D721Med (cell line): ENCODE measurements at regions not wholly inside any gene's neighbourhood (a gene's known extent, or its start where the extent isn't known, plus 50 kb on each side); places are given as distances from the start of the nearest gene placed in this dataset.

Source experiments
- DNase-seq: peaks from one replicate; pipeline ENCODE4 v3.0.0; 2011; ENCODE audit warnings: low spot score; ENCODE audit not compliant: insufficient read length
- FAIRE-seq: peaks from 2 replicates; lab custom pipeline; 2011; peaks lifted over from hg19 to GRCh38; lab: Jason Lieb, UNC
- CTCF ChIP-seq: IDR thresholded peaks from 2 replicates; pipeline ENCODE4 v1.5.1; 2012; ENCODE audit warnings: mild to moderate bottlenecking, control low read depth; ENCODE audit not compliant: insufficient read depth; ENCODE audit errors: missing control alignments

- no peak for TF ChIP-seq CTCF
- FAIRE-seq (no peak), DNase-seq (no peak)
Measured at GRCh38 chr13:22091222-22091970, 420.5 kb downstream of the FGF9 start.

DNA sequence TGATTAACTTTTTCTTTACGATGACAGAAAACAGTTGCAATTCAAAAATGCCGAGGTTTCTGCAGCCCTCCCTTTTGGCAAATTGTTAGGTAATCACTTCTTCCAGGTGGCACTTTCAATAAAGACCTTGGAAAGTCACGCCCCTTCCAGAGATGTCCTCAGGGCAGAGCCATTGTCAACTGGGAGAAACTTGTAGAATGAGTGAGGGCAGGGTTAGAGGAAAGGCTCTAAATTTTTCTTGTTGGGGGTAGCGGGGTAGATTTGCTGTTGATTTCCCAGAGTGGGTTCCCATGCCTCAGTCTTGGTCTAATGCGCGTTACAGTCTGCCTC is 421.1 kb downstream of the FGF9 start:
- DNase-seq (no peak), FAIRE-seq (no peak)
- no peak for TF ChIP-seq CTCF

DNA sequence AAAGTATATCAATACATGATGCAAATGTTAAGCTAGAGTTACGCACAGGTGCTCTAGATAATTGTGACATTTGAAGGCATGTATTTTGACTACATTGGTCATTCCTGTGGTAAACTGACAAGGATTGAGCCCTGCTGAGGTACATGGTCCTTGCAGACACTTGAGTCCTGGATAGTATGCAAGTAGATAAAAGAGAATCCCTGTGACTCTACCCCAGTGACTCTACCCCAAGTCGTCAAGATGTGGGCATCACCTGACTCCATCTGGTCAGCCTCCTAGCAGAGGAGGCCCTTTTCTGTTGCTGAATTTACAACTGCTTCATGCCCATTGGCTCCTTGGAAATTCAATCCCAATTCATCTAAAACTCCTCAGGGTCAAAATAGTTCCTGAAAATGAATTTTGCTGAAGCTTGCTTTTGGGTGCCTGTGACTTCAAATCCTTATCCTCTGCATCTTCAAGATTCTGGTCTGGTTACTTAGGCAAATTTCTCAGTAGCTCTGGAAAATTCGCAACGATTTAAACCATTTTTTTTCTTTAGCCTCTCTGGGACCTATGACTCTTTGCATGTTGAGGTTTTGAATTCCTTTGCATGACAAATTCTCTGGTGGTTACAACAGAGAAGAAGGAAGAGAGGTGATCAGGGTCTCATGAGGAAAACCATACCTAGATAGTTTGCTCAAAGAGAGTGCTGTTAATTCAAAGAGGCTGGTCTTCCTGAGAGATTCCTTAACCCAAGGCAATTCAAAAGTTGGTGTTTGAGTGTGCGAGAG is 422.1 kb downstream of the FGF9 start:
- FAIRE-seq, result no peak
- no peak for DNase-seq

DNA sequence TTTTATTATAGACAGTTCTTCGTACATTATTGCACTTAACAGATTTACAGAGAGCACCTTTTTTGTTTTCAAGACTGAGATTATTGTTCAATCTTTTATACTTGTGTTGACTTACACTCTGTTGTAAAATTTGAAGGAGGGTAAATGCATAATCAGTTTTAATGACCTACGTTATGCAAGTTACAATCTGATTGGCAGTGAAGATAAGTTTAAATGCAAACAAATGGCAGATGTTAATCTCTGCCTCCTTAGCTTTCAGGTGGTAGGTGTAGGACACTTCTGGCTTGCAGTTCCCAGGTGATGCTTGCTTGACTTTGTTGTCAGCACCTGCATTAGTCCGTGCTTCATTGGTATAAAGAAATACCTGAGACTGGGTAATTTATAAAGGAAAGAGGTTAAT is 424.9 kb downstream of the FGF9 start:
- no peak for FAIRE-seq
- DNase-seq, result no peak
- no peak for TF ChIP-seq CTCF

More for the DNA sequence above, 422.1 kb downstream of the FGF9 start:
- TF ChIP-seq CTCF, result no peak

DNA sequence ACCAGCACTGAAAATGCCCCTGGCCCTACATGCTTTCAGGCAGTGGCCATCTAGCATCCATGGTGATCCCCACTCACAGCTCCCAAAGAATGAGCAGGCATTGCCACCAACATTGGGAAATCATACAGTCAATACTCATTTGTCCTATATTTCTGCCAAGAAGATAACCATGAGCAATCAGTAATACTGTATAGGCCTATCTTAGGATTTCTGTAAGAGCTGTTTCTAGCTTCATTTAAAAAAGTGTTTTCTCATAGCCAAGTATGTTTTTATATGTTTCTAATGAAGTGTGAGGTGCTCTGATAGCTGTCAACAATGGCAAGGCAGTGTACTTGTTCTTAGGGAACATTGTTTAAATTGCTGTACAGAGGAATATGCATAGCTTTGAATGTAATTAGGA is 428.7 kb downstream of the FGF9 start:
- FAIRE-seq (no peak), DNase-seq (no peak)
- no peak for TF ChIP-seq CTCF

GRCh38 chr13:22102271-22102670 is 431.4 kb downstream of the FGF9 start:
- no peak for TF ChIP-seq CTCF
- FAIRE-seq, result no peak

More at GRCh38 chr13:22102271-22102670, 431.4 kb downstream of the FGF9 start:
- DNase-seq, result no peak
